Ishikawa (cell line): ENCODE measurements at regions not wholly inside any gene's neighbourhood (a gene's known extent, or its start where the extent isn't known, plus 50 kb on each side); places are given as distances from the start of the nearest gene placed in this dataset.

Experiments used
- CEBPB ChIP-seq: IDR thresholded peaks from 2 replicates; pipeline ENCODE4 v1.6.1; 2012
- CREB1 ChIP-seq: IDR thresholded peaks from 2 replicates; pipeline ENCODE4 v1.6.1; 2012; ENCODE audit warnings: low read depth
- EGR1 ChIP-seq: IDR thresholded peaks from 2 replicates; pipeline ENCODE4 v1.6.1; 2012
- EP300 ChIP-seq: IDR thresholded peaks from 2 replicates; pipeline ENCODE4 v1.6.1; 2012; ENCODE audit warnings: borderline replicate concordance
- FOXM1 ChIP-seq: IDR thresholded peaks from 2 replicates; pipeline ENCODE4 v1.6.1; 2012; ENCODE audit warnings: low read depth, borderline replicate concordance
- MAX ChIP-seq: IDR thresholded peaks from 2 replicates; pipeline ENCODE4 v1.6.1; 2012
- NFIC ChIP-seq: IDR thresholded peaks from 2 replicates; pipeline ENCODE4 v1.6.1; 2012
- RAD21 ChIP-seq: IDR thresholded peaks from 2 replicates; pipeline ENCODE4 v1.6.1; 2012; ENCODE audit warnings: low read depth
- REST ChIP-seq: IDR thresholded peaks from 2 replicates; pipeline ENCODE4 v1.6.1; 2012; ENCODE audit warnings: low read depth, mild to moderate bottlenecking
- TAF1 ChIP-seq: IDR thresholded peaks from 2 replicates; pipeline ENCODE4 v1.6.1; 2012; ENCODE audit warnings: low read depth, mild to moderate bottlenecking
- TCF12 ChIP-seq: IDR thresholded peaks from 2 replicates; pipeline ENCODE4 v1.6.1; 2012; ENCODE audit warnings: low read depth
- TEAD4 ChIP-seq: IDR thresholded peaks from 2 replicates; pipeline ENCODE4 v1.6.1; 2012
- YY1 ChIP-seq: IDR thresholded peaks from 2 replicates; pipeline ENCODE4 v1.6.1; 2012; ENCODE audit warnings: low read depth
- ZBTB7A ChIP-seq: IDR thresholded peaks from 2 replicates; pipeline ENCODE4 v1.6.1; 2012; ENCODE audit warnings: low read depth
- TF ChIP-seq, protein P1 (sequence below): IDR thresholded peaks from 2 replicates; pipeline ENCODE4 v1.6.1; 2012

- no peak for TF ChIP-seq CREB1
- TF ChIP-seq MAX: no peak
- no peak for TF ChIP-seq TEAD4
- TF ChIP-seq REST: no peak
Measured at GRCh38 chr5:58403822-58404433, 56.0 kb downstream of the PLK2 start.

GRCh38 chr5:58401701-58402100 lies 58.2 kb downstream of the PLK2 start:
- no peak for TF ChIP-seq TCF12

DNA sequence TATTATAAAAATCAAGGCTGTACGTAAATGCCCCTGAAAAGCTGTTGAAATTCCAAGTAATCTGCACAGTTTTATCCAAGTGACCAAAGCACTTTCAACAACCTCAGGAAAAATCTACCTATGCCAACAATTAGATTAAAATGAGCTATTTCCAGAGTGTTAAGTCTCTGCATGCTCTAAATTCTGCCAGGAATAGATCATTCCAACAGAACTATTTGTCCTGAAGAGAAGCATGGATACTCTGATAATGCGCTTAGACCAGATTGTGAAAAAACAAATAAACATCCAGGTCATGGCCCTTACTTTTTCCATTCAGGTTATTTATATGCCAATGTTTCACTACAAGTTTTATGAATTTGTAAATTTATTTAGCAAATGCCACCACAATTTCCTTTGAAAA lies 59.1 kb downstream of the PLK2 start:
- TF ChIP-seq ZBTB7A: no peak
- no peak for TF ChIP-seq MAX
- TF ChIP-seq EP300: no peak
- no peak for TF ChIP-seq TEAD4
- TF ChIP-seq FOXM1: no peak
- no peak for TF ChIP-seq CREB1
- no peak for TF ChIP-seq YY1
- TF ChIP-seq TAF1: no peak
- TF ChIP-seq CEBPB: no peak
- TF ChIP-seq, protein P1, sequence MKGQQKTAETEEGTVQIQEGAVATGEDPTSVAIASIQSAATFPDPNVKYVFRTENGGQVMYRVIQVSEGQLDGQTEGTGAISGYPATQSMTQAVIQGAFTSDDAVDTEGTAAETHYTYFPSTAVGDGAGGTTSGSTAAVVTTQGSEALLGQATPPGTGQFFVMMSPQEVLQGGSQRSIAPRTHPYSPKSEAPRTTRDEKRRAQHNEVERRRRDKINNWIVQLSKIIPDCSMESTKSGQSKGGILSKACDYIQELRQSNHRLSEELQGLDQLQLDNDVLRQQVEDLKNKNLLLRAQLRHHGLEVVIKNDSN: no peak
- TF ChIP-seq TCF12: no peak
- TF ChIP-seq EGR1: no peak
- no peak for TF ChIP-seq NFIC

DNA sequence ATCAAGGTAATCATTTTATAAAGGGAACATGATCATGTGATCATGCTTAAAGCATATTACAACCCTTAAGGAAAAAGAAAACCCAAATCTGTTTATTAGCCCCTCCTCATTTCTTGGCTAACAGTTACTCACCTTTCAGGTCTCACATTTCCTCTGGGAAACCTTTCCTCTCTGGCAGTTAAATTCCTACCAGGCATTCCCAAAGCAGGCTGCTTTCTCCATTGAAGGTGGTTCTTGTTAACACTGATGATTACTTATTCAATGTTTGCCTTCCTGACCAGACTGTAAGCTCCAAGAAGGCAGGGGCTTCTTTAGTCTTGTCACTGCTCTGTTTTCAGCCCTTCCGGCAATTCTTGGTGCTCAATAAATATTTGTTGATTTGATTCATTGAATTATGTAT lies 59.9 kb downstream of the PLK2 start:
- TF ChIP-seq, protein P1: no peak
- TF ChIP-seq RAD21 (no peak), CREB1 (no peak), NFIC (no peak), FOXM1 (no peak), TCF12 (no peak), ZBTB7A (no peak), MAX (no peak), EGR1 (no peak), TAF1 (no peak), TEAD4 (no peak), REST (no peak), EP300 (no peak), YY1 (no peak), CEBPB (no peak)

GRCh38 chr5:58394339-58394738 lies 65.5 kb downstream of the PLK2 start:
- TF ChIP-seq EP300 (no peak), TAF1 (no peak), YY1 (no peak), CEBPB (no peak), TEAD4 (no peak), CREB1 (no peak), RAD21 (no peak), EGR1 (no peak), TCF12 (no peak), ZBTB7A (no peak), FOXM1 (no peak)

DNA sequence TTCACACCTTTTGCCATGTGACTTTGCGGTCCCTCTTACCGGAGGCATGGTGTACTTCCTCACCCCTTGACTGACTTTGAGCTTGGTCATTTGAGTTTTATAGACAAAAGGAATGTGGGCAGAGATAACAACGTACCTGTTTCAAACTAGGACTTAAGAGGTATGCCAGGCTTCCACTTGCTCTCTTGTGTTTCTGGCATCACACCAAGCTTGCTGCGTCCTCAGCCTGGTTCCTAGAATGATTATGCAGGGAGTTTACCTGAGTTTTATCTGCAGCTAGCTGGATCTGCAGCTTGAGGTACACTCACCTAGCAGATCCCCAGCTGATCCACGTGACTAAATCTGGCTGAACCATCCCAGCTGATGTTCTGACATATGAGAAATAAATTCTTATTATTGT lies 66.2 kb downstream of the PLK2 start:
- TF ChIP-seq EGR1 (no peak), NFIC (no peak), CREB1 (no peak), CEBPB (no peak), TAF1 (no peak), EP300 (no peak), YY1 (no peak), REST (no peak), RAD21 (no peak), TCF12 (no peak)
